Upper lobe of right lung (tissue), 1 donor: ENCODE measurements at regions not wholly inside any gene's neighbourhood (a gene's known extent, or its start where the extent isn't known, plus 50 kb on each side); places are given as distances from the start of the nearest gene placed in this dataset.

Experiments
- ATAC-seq: fragments of 200-7000 bp; cut with Tn5 transposase; one replicate; pipeline ENCODE4 v1.9.1; 2020; ENCODE audit warnings: mild to moderate bottlenecking, moderate library complexity
- DNase-seq: peaks from one replicate; pipeline ENCODE4 v3.0.0-alpha.2; 2020
- H3K27ac ChIP-seq: fragments of 200-600 bp; one replicate; pipeline ENCODE4 v1.8.0; 2022
- H3K27me3 ChIP-seq: fragments of 200-600 bp; one replicate; pipeline ENCODE4 v1.8.0; 2022; ENCODE audit warnings: mild to moderate bottlenecking
- H3K36me3 ChIP-seq: fragments of 200-600 bp; one replicate; pipeline ENCODE4 v1.8.0; 2022
- H3K4me1 ChIP-seq: fragments of 200-600 bp; one replicate; pipeline ENCODE4 v1.8.0; 2022
- H3K4me3 ChIP-seq: fragments of 200-600 bp; one replicate; pipeline ENCODE4 v1.8.0; 2022; ENCODE audit warnings: mild to moderate bottlenecking
- H3K9me3 ChIP-seq: fragments of 200-600 bp; one replicate; pipeline ENCODE4 v1.8.0; 2022
- CTCF ChIP-seq: fragments of 200-600 bp; IDR thresholded peaks from one replicate; pipeline ENCODE4 v1.8.0; 2022; ENCODE audit warnings: antibody characterized with exemption
- intact Hi-C: fragments of 100-400 bp; cut with DNase I; formaldehyde crosslinking; loops from one replicate; pipeline ENCODE4 v1.11.0; 2022
- donor health status: DM: no; HTN: yes; CAD: no; lungs with severe emphysema.

DNA sequence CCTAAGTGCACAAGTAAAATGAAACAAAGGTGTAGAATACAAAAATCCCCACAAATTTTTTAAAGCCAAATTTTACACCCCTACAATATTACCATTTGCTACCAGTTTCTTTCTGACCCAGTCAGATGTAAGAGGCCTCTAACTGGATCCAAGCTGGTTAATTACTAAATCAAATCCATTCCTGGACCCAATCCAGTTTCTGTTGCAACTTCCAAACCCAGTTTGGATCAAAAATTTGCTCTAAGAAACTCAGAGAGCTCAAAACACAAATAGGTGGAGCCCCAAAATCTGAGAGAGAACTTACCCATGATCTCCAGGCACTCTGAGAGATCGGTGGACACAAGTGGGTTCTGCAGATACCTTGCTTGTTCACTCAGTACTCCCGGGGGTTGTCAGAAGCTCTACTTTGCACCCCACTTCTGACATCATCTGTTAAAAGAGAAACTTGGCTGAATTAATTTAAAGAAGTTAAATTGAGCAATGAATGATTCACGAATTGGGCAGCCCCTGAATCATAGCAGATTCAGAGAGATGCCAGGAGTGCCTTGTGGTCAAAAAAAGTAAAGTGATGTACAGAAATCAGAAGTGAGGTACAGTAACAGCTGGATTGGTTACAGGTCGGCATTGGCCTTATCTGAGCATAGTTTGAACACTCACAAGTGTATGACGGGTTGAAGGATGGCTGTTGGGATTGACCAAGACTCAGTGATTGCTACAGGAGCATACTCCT, 448.0 kb downstream of the KCNT2 start:
- Histone ChIP-seq H3K9me3 (no peaks in the 10 kb centered on the region), H3K27me3 (no peaks in the 10 kb centered on the region), H3K4me1 (no peaks in the 10 kb centered on the region), H3K36me3 (no peaks in the 10 kb centered on the region), H3K27ac (no peak overlapping the region), H3K4me3 (no peak overlapping the region)
- intact Hi-C loops: no loop called here
- TF ChIP-seq CTCF: no peak
- DNase-seq (no peak), ATAC-seq (no peak)

- DNase-seq (no peak), ATAC-seq (no peak)
- no peaks in the 10 kb centered on the region for H3K36me3 ChIP-seq
- no peak for TF ChIP-seq CTCF
- no peak overlapping the region for H3K27ac ChIP-seq
- no peaks in the 10 kb centered on the region for H3K27me3 ChIP-seq
- no peaks in the 10 kb centered on the region for H3K9me3 ChIP-seq
- no peak overlapping the region for H3K4me3 ChIP-seq
- intact Hi-C loops: no loop called here
- no peaks in the 10 kb centered on the region for H3K4me1 ChIP-seq
These were observed 452.7 kb downstream of the KCNT2 start for GRCh38 chr1:196155586-196155985.

- no peaks in the 10 kb centered on the region for H3K4me1 ChIP-seq
- H3K36me3 ChIP-seq: no peaks in the 10 kb centered on the region
- ATAC-seq: no peak
- no peak overlapping the region for H3K27ac ChIP-seq
- intact Hi-C loops: no loop called here
- no peaks in the 10 kb centered on the region for H3K9me3 ChIP-seq
- no peaks in the 10 kb centered on the region for H3K27me3 ChIP-seq
- TF ChIP-seq CTCF: no peak
- DNase-seq: no peak
- no peak overlapping the region for H3K4me3 ChIP-seq
These were observed 455.3 kb downstream of the KCNT2 start for GRCh38 chr1:196152975-196153374.

DNA sequence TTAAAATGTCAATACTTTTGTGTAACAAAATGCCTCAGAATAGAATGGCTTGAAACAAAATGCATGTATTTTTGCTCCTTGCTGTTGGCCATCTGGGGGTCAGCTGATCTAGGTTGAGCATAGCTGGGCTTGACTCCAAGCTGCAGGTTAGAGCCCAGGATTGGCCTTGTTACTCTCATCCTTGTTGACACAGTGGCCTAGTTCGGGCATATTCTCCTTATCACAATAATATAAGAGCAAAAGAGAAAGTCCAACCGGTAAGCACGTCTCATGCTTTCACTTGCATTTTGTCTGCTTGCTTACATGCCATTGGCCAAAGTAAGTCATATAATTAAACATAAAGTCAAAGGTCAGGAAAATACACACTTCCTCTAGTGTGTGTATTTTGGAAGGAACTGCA, 456.2 kb downstream of the KCNT2 start:
- Histone ChIP-seq H3K4me3 (no peak overlapping the region), H3K27ac (no peak overlapping the region), H3K9me3 (no peaks in the 10 kb centered on the region), H3K27me3 (peaks cover 3% of the 10 kb centered on the region), H3K4me1 (no peaks in the 10 kb centered on the region), H3K36me3 (no peaks in the 10 kb centered on the region)
- no peak for DNase-seq
- intact Hi-C loops: no loop called here
- peak; percentile 72 for ATAC-seq
- TF ChIP-seq CTCF: no peak

DNA sequence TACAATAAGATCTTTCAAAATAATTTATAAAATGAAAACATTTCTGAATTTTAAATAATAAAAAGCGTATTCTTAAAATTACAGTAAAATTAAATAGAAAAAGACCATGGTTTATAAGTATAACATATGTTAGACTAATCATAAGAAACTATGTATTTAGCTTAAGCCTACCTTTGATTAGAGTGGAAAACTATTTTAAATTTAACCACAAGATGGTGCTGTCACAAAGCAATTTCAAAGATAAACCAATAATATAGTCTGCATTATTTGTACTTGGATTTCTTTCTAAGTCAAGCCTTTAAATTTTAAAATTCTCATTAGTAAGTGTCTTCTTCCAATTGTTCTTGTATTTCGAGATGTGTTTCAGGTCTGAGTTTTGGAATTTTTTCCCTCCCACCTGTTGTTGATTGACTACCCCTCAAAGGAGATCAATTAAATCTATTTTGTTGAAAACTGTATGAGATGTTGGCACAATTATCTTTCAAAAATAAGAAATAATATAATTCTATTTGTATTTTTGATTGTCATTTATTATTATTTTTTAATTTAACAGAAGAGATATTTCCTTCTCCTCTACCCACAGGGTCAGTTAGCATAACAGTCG, 459.8 kb downstream of the KCNT2 start:
- peak; percentile 65 for TF ChIP-seq CTCF
- intact Hi-C loops: no loop called here
- no peak for DNase-seq

More for the DNA sequence above, 459.8 kb downstream of the KCNT2 start:
- H3K4me1 ChIP-seq: no peaks in the 10 kb centered on the region
- H3K9me3 ChIP-seq: no peaks in the 10 kb centered on the region
- peaks cover 4% of the 10 kb centered on the region for H3K27me3 ChIP-seq
- no peak overlapping the region for H3K27ac ChIP-seq
- no peak overlapping the region for H3K4me3 ChIP-seq
- H3K36me3 ChIP-seq: no peaks in the 10 kb centered on the region
- ATAC-seq: no peak
